Hematopoietic multipotent progenitor cell treated with erythropoietin and hydrocortisone succinate and interleukin-3 and kit ligand, for 6 days (in vitro differentiated cells): ENCODE measurements at regions not wholly inside any gene's neighbourhood (a gene's known extent, or its start where the extent isn't known, plus 50 kb on each side); places are given as distances from the start of the nearest gene placed in this dataset.

ENCODE experiments used
- DNase-seq: peaks from one replicate; pipeline ENCODE4 v3.0.0-alpha.2; 2015

DNA sequence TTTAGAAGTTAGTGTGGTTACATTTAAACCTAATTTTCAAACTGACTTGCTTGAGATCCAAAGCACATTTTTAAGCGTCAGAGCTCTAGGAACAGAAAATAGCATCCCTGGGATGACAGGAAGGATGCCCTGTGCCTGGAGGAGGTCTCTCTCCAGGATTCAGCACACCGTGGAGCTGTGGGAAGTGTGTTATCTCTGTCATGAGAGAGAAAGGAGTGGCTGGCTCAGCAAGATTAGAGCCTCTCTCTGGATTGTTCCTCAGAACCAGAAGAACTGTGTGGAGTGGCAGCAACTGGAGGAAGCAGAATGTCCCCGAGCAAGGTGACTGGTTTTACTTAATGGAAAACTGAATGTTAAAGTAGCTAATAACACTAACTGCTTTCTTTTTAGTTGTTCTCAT lies 233.6 kb upstream of the TGFBR2 start:
- no peak for DNase-seq

DNA sequence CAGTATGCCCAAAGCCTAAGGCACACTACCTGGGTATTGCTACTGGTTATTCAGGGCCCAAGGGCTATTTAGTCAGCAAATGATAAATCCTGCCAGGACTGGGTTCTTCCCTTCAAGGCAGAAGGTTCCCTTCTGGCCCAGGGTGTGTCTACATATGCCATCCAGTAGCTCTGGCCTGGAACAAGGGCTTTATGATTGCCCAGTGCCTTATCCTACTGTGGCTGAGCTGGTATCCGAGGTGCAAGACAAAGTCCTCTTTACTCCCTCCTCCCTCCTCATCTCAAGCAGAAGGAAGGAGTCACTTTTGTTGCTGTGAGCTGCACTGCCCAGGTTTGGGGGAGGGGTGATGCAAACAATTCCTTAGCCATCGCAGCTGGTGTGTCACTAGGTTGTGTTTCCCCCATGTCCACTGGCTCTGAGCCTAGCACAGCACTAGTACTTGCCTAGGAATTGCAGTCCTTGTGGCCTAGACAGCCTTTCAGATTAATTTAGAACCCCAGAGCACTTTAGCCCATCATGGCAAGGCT lies 221.8 kb upstream of the TGFBR2 start:
- no peak for DNase-seq

DNA sequence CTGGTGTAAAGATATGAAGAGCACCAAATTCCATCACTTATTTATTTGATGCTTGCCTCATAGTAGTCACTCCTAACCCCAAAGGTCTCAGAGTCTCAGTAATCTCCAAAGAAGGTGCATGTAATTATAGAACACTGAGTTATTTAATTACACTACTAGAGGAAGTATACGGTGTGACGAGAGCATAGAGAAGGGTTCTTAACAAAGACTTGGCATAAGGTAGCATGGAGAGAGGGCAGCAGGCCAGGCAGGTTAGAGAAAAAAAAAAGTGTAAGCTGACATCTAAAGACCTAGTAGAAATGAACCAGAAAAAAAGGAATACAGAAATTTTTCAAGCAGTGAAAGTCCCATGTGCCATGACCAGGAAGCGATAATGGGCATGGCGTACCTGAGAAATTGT lies 213.3 kb upstream of the TGFBR2 start:
- DNase-seq = no peak

DNA sequence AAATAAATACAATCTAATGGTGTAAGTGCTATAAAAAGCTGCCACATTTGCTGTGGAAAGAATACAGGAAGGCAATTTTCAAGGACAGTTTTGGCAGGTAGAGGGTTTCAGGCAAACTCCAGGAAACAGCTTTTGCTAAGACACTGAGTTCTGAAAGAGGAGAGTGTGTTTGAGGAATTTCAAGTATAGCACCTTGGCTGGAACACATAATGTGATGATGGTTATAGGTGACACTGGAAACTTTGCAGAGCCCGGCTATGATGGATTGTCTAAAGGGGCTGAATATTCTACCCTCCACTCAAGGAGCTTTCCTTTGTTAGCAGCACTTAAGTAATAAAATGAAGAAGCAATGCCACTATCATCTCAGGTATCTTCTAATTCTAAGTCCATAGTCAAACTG lies 209.4 kb upstream of the TGFBR2 start:
- DNase-seq = no peak

DNA sequence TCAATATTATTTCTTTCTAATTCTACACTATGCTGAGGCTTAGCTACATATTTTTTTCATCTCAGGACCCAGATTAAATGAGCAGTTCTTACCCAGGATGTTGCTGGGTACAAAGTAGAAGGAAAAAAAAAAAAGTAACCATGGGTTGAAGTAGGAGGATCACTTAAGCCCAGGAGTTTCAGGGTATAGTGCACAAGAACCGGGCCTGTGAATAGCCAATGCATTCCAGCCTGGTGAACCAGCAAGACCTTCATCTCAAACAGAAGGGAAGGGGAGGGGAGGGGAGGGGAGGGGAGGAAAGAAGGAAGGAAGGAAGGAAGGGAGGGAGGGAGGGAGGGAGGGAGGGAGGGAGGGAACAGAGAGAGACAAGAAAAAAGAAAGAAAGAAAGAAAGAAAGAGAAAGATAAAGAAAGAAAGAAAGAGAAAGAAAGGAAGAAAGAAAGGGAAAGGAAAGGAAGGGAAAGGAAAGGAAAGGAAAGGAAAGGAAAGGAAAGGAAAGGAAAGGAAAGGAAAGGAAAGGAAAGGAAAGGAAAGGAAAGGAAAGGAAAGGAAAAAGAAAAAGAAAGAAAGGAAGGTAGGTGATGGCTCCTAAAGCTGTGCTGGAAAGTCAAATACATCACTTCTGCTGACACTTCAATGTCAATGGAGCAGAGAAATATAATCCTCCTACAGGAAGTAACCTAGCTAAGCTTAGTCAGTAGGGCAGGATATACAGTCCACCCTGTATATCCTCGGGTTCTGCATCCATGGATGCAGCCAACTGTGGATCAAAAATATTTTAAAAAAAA lies 206.8 kb upstream of the TGFBR2 start:
- DNase-seq = no peak

DNA sequence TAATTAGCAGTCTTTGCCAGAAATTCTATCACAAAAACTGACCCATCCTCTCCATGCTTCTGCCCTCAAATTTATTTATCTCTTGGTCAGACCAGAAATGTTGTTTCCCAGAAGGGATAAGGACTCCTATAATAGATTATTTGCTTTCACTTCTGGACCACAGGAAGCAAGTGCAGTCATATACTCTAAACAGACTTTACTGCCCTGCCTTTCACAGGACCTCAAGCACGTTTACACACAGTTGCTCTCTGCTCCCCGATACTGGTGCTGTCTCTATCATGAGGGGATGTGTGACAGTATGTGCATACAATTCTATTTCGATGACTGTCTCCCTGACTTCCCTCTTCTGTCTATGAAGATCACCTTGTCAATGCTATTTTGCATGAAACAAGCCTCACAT lies 205.5 kb upstream of the TGFBR2 start:
- no peak for DNase-seq

DNA sequence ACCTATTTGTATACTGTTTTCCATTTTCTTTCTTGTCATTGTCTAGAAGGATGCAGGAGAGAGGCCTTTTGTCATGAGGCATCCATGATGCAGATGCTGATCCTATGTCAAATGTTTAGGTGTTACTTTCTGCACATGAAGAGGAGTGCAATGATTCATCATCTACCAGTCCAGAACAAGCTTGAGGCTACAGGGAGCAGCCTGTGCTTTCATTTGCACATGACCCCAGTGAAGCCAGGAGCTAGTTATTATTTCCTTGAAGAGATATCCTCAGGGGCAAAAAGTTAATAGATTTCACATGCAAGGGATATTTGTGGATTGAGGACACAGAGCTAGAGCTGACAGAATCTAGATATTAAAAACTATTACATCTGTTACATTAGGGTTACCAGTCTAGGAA lies 204.4 kb upstream of the TGFBR2 start:
- no peak for DNase-seq

DNA sequence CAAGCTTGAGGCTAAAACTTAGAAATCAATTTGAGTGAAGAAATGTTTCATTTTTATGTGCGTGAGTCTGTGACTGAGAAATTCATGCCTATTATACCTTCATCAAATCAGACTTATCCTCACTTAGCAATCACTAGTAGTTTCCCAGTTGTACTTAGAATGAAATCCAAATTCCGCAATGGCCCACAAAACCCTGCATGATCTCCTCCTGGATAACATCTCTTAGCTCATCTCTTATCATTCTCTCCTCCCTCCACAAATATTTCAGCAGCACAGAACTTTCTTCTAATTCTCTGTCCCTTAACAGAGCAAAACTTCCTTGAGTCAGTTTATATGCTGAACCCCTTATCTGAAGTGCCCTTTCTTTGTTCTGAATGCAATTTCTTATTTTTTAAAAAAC lies 198.8 kb upstream of the TGFBR2 start:
- no peak for DNase-seq

DNA sequence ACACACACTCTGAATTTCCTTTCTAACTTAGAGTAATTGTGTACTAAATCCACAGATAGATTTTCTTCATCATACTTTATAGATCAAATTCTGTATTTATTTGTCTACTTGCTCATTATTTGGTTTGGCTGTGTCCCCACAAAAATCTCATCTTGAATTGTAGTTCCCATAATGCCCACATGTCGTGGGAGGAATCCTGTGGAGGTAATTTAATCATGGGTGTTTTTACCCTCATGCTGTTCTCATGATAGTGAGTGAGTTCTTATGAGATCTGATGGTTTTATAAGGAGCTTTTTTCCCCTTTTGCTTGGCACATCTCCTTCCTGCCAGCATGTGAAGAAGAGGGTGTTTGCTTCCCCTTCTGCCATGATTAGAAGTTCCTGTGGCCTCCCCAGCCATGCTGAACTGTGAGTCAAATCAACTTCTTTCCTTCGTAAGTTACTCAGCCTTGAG lies 198.3 kb upstream of the TGFBR2 start:
- no peak for DNase-seq

DNA sequence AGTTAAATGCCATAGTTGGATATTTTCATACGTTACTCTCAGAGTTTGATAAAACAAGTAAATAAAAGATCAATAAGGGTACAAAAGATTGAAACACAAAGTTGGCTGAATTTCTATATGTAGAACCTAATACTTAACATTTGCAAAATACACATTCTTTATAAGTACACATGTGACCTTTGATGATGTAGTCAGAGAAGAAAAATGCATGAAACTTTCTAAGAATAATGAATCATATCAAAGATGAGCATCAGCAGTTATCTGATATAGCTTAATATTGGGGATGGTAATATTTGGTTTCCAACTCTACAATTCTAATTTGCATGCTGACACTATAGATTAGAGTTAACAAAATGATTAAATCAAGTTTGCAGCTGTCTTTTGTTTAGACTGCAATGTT lies 188.0 kb upstream of the TGFBR2 start:
- DNase-seq = no peak

DNA sequence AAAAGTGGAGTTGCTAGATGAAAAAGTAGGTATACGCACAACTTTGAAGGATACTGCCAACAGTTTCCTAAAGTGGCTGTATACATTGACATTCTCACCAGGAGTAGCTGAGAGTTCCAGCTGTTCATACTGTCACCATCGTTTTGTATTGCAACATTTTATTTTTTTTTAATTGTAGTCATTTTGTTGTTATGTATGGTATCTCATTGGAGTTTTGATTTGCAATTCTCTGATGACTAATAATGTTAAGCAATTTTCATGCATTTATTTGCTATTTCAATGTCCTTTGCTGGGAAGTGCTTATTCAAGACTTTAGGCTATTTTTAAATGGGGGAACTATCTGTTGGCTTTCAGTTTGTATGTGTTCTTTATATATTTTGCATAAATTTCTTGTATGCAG lies 185.1 kb upstream of the TGFBR2 start:
- DNase-seq = no peak

DNA sequence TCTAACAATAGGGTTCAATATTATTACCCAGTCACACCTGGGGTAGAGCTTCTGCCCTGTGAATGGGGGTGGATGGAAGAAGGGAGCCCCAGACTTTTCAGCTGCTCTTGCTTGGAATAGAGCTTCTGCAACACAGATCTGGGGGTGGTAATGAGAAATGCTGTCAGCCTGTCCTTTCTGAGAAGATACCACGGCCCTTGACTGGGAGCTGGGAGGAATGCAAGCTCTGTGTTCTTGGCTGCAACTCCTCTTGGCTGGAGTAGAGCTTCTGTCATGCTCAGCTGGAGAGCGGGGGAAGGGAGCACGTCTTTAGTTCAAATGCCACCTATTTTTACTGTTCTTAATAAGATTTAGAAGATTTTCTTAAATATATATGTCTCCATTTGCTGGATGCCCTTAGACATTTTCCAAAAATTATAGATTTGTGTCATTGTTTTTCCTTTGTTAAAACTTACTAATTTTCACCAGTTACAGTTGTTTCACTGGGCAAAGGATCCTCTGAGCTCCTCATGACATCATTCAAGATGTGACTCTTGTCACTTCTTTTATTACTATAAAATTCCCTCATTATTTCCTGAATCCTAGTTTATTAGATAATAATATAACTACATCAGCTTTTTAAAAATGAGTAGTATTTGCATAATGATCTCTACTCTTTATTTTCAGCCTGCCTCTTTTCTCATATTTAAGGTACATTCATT lies 180.0 kb upstream of the TGFBR2 start:
- DNase-seq = no peak

DNA sequence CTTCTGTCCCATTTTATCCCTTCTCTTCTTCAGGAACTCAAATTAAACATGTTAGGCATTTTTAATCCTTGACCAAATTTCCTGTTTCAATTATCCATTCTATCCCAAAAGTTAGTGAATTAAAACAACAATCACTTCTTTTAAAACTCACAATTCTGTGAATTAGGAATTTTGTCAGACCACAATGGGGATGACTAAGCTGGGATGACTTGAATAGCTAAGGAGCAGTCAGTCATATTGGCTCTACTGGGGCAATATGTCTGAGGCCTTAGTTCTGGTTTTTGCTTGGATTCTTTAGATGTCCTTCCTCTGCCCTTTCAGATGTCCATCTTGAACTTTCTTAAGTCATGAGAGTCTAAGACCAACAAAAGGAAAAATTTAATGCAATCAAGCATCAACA lies 178.2 kb upstream of the TGFBR2 start:
- DNase-seq = no peak

DNA sequence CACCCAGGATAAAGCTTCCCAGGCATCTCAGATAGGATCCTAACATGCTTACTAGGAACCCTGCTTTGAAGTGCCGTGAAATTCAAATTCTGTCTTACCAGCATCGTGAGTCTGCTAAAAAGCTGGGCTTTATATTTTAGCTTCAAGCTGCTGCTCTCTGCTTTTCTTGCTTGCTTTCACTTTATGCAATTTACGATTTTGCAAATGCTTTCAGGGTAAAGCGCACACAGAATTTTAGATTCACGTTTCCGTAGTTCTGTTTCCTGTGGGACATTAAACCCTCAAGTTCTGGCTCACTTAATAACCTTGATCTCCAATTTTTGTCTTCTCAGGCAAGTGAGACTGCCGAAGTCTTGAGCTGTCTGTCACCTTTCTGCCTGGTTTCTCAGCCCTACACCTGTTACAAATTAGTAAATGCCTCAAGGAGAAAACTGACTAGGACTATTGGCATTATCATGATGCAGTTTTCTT lies 170.5 kb upstream of the TGFBR2 start:
- DNase-seq = no peak

DNA sequence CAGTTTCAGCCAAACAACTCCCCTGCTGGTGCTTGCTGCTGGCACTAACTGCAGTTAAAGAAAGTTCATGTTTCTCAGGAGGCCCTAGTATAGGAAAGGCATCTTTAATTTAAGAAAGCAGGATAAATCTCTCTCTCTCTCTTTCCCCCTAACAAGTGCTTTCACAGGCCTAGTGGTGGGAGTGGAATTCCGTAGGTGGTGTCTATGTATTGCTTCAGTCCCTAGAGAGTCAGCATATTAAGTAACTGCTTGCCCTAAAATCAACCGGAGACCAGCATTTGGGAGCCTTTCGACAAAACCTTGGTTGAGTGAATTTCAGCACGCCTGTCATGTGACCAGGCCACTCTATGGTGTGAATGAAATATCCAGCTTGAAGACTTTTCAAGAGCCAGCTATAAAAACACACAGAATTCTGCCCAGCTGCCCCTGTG lies 169.2 kb upstream of the TGFBR2 start:
- no peak for DNase-seq

DNA sequence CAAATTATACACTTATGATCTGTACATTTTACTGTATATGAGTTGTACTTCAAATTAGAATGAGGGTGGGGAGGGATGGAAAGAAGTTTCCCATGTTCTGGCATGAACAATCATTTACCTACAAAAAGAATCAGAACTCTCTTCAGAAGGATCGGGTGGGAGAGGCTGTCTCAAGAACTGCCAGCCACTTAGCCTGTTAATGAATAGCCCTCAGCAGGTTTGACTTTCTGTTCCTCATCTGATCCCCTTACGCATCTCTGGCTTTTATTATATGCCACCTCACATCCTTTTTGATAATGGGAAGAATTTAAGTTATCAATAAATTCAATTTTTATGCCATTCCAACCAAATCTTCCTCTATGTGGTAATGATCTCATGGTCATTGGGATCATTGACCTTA lies 168.3 kb upstream of the TGFBR2 start:
- no peak for DNase-seq

DNA sequence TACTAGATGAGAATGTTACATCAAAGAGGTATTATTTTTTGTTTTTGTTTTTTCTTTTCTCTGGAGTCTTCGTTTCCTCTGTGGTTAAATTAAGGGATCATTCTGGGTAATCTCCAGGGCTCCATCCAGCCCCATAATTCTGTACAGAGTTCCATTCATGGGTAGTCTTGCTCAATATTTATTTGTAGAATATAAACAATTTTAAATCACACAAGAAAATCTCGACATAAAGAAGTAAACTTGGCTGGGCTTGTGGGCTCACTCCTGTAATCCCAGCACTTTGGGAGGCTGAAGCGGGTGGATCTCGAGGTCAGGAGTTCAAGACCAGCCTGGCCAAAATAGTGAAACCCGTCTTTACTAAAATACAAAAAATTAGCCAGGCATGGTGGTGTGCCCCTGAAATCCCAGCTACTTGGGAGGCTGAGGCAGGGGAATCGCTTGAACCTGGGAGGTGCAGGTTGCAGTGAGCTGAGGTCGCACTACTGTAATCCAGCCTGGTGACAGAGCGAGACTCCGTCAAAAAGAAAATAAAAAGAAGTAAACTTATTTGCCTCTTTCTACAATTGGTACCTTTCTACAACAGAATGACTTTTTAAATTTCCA lies 166.8 kb upstream of the TGFBR2 start:
- DNase-seq = no peak

DNA sequence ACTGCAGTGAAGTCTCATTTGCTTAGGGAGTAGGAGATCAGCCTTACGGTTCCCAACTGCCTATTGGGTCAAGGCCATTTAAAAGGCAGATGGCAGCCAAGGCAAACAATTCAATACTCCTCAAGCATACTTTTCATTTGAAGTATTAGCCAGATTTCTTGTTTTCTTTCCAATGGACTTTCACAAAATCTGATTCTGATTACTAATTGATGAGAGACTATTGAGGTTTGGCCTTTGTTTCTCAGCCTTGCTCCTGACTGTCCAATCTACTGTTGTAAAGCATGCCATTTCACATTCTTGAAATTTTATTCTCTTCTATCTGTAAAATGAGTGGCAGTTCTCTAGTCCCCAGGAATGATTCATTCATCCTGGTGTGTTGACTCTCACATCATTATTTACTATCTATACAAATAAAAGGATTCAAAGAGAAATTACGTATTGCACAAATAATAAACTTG lies 166.2 kb upstream of the TGFBR2 start:
- no peak for DNase-seq

DNA sequence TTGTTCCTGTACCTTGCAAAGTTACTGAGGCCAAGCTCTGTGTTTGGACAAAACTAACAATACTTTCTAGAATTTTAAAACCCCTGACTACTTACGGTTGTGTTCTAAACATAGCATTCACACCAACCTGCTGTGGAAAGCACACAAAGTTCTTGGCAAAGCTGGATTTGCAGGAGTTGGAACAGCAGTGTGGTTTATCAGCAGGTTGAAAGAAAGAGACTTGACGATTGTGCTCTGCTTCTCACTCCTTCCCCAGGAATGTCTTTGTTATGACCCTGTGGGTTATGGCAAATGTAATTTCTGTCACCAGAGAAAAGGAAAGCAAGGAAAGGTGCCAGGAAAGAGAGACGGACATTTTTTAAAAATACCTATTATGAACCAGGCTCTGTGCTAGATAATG lies 165.5 kb upstream of the TGFBR2 start:
- no peak for DNase-seq

DNA sequence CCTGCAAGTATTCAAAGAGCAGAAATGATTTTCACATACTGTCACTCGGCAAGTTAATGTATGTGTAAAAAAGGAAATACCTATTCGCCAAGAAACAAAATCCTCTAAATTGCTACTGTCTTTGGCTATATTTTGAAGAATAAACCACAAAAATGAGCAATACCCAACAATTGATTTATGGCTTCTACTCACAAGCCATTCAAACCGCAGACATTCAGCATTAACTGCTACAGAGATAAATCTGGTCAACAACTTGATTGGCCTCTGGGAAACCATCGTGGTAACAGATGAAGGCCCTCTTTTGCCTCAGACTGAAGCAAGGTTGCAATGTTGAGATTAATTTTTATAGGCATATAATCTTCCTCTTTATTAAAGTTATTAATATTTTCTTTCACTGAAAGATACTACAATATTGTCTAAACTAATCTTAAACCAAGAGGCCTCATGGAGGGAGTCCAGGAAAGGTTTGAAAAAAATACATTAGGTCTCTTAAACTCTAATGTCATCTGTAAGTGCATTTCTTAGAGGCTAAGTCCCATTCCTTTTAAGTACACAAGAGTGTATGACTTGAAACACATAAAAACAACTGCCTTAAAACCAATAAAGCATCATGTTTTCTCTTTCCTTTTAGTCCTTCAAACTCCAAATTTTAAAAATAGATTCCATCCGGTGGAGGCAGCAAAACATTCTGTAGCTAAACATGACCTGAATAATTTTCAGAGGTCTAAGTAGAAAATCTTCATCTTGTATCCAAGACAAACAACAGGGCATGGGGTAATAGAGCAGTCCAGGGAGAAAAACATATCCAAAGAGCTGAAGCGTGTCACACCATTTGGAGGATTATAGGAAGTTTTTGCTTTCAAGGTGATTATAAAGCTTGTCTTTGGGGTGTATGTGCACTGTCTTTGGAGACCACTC lies 162.4 kb upstream of the TGFBR2 start:
- DNase-seq = no peak

DNA sequence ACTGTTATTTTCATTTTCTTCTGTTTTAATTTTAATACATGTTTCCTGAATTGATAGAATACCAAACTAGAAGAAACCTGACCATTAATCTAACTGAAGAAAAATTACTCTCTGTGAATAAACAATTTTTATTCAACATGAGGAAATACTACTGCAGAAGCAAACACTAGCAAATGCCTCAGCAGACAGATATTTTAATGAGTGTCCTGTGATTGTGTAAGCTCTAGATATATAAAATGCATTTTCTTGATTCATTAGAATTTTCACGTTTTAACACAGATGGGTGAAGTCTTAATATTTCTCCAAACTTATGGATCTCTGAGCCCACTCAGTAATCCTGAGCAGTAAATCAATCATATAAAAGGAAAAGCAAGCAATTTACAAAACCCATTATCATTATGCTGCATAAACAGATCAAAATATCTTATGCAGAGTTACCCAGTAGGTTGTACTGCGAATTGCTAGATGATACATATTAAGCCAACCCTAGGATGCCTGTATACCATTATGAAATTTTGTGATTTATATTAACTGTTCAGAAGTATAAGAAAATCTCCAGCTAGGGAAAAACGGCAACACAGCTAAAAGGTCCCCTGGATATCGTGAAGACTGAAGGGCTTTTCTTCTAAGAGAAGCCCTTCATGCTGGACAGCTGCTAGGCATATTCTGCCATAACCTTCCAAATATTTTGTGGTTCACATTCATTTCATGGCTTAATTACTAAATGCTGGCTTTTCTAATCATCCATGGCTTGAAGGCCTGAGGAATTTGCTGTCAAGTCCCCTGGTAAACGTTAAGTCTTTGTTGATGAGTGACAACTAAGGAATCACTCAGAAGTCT lies 157.7 kb upstream of the TGFBR2 start:
- no peak for DNase-seq

DNA sequence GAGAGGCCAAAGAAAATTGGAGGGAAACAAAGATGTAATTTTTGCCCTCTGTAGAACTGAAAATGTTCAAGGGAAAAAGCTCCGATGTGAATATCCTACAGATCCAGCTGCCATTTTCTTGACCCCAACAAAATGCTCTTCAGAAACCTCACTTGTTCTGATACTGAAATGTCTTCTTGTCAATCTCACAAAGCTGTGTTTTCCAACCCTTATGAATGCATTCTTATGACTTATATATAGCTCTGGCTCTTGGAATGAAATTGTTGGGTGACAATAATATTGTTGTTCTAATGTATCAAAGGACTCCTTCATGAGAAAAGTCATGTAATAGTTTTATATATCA lies 157.1 kb upstream of the TGFBR2 start:
- no peak for DNase-seq
